Mucosa of descending colon (tissue), 3 donors: ENCODE measurements at regions not wholly inside any gene's neighbourhood (a gene's known extent, or its start where the extent isn't known, plus 50 kb on each side); places are given as distances from the start of the nearest gene placed in this dataset.

Experiments
- ATAC-seq: fragments of 200-7000 bp; cut with Tn5 transposase; one replicate; pipeline ENCODE4 v1.9.1; 2020; ENCODE audit warnings: mild to moderate bottlenecking, moderate library complexity
- DNase-seq, 3 donors: peaks; one replicate each; pipeline ENCODE4 v3.0.0-alpha.2; 2020
- H3K36me3 ChIP-seq: fragments of 200-600 bp; one replicate; pipeline ENCODE4 v1.8.0; 2021; ENCODE audit warnings: low read depth, mild to moderate bottlenecking
- H3K4me1 ChIP-seq: fragments of 200-600 bp; one replicate; pipeline ENCODE4 v1.8.0; 2021; ENCODE audit warnings: low read depth, mild to moderate bottlenecking
- H3K4me3 ChIP-seq: fragments of 200-600 bp; one replicate; pipeline ENCODE4 v1.8.0; 2021; ENCODE audit warnings: mild to moderate bottlenecking
- H3K9me3 ChIP-seq: fragments of 200-600 bp; one replicate; pipeline ENCODE4 v1.8.0; 2021; ENCODE audit warnings: mild to moderate bottlenecking
- intact Hi-C, 2 donors: fragments of 100-400 bp; cut with DNase I in 1 of 2; cut with micrococcal nuclease in 1 of 2; formaldehyde crosslinking; loops; one replicate each; pipeline versions ENCODE4 v1.11.0 to v1.11.1; 2022; cut with DNase I, micrococcal nuclease
- TF ChIP-seq, protein P1 (sequence below): fragments of 200-600 bp; IDR thresholded peaks from one replicate; pipeline ENCODE4 v1.8.0; 2022; ENCODE audit warnings: antibody characterized with exemption, mild to moderate bottlenecking
- donor health status: DM: no; HTN: no; CAD: no; lungs with moderate emphysema.
- donor health status: DM: no; HTN: no; CAD: no.
- donor health status: DM: no; HTN: yes; CAD: no.

- Histone ChIP-seq H3K4me3 (no peak overlapping the region), H3K4me1 (no peaks in the 10 kb centered on the region), H3K9me3 (no peaks in the 10 kb centered on the region), H3K36me3 (no peaks in the 10 kb centered on the region)
- DNase-seq (no peak), ATAC-seq (no peak)
- intact Hi-C loops = no loop called here
- TF ChIP-seq, protein P1, sequence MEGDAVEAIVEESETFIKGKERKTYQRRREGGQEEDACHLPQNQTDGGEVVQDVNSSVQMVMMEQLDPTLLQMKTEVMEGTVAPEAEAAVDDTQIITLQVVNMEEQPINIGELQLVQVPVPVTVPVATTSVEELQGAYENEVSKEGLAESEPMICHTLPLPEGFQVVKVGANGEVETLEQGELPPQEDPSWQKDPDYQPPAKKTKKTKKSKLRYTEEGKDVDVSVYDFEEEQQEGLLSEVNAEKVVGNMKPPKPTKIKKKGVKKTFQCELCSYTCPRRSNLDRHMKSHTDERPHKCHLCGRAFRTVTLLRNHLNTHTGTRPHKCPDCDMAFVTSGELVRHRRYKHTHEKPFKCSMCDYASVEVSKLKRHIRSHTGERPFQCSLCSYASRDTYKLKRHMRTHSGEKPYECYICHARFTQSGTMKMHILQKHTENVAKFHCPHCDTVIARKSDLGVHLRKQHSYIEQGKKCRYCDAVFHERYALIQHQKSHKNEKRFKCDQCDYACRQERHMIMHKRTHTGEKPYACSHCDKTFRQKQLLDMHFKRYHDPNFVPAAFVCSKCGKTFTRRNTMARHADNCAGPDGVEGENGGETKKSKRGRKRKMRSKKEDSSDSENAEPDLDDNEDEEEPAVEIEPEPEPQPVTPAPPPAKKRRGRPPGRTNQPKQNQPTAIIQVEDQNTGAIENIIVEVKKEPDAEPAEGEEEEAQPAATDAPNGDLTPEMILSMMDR = no peak
These were observed 248.8 kb downstream of the SUDS3 start for GRCh38 chr12:118625050-118625675.

- no peak overlapping the region for H3K4me3 ChIP-seq
- no peak for DNase-seq
- H3K9me3 ChIP-seq = no peaks in the 10 kb centered on the region
- no peak for ATAC-seq
- H3K36me3 ChIP-seq = no peaks in the 10 kb centered on the region
- intact Hi-C loops = no loop called here
- TF ChIP-seq, protein P1 = no peak
- H3K4me1 ChIP-seq = no peaks in the 10 kb centered on the region
These were observed 256.7 kb downstream of the SUDS3 start for GRCh38 chr12:118633071-118633470.

DNA sequence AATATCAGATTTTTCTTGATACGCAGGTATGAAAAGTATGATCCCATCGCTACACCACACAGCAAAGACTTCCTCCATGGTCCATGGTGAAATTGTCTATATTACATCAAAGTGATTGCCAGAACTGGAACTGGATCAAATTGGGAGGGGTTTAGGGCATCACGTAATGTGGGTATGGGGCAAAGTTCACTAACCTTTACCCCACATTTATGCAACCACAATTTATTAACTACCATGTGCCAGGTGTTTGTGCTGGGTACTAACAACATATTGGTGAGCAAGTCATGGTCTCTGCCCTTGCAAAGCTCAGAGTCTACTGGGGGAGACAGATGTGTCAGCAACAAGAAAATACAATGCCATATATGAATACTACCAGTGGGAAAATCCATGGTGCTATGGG, 258.9 kb downstream of the SUDS3 start:
- Histone ChIP-seq H3K36me3 (no peaks in the 10 kb centered on the region), H3K9me3 (no peaks in the 10 kb centered on the region), H3K4me1 (no peaks in the 10 kb centered on the region), H3K4me3 (no peak overlapping the region)
- TF ChIP-seq, protein P1 = no peak
- intact Hi-C loops = no loop called here
- DNase-seq = no peak
- no peak for ATAC-seq

GRCh38 chr12:118637767-118638370, 261.5 kb downstream of the SUDS3 start:
- TF ChIP-seq, protein P1 = no peak
- Histone ChIP-seq H3K4me3 (no peak overlapping the region), H3K36me3 (no peaks in the 10 kb centered on the region), H3K9me3 (no peaks in the 10 kb centered on the region), H3K4me1 (no peaks in the 10 kb centered on the region)
- ATAC-seq (no peak), DNase-seq (no peak)
- intact Hi-C loops = no loop called here

- H3K4me3 ChIP-seq = no peak overlapping the region
- ATAC-seq = no peak
- no peaks in the 10 kb centered on the region for H3K36me3 ChIP-seq
- no peak for DNase-seq
- no peaks in the 10 kb centered on the region for H3K9me3 ChIP-seq
- intact Hi-C loops = no loop called here
- H3K4me1 ChIP-seq = no peaks in the 10 kb centered on the region
- TF ChIP-seq, protein P1 = no peak
These were observed 264.9 kb downstream of the SUDS3 start for GRCh38 chr12:118641249-118641648.
